ENCODE measurements at regions not wholly inside any gene's neighbourhood (a gene's known extent, or its start where the extent isn't known, plus 50 kb on each side); places are given as distances from the start of the nearest gene placed in this dataset.

GRCh38 chr1:106961646-106962045 lies 94.8 kb upstream of the PRMT6 start:
- ChIA-PET POLR2A (ENCODE audit: low non-redundant PET) (no interaction called here), CTCF (no interaction called here)
- Histone ChIP-seq H3K27ac (ENCODE audit: low read depth, low read length, poor library complexity, severe bottlenecking) (no peak overlapping the region), H3K9me3 (ENCODE audit: low read depth, low read length, poor library complexity, severe bottlenecking) (no peaks in the 10 kb centered on the region), H3K4me1 (ENCODE audit: insufficient read depth, low read length, poor library complexity, severe bottlenecking) (peaks cover 5% of the 10 kb centered on the region), H3K36me3 (ENCODE audit: insufficient read depth, low read length, poor library complexity, severe bottlenecking) (no peaks in the 10 kb centered on the region), H3K27me3 (replicated peaks; ENCODE audit: insufficient read depth, low read depth, low read length, poor library complexity) (no peaks in the 10 kb centered on the region), H3K4me3 (ENCODE audit: low read depth, low read length, poor library complexity, severe bottlenecking) (no peak overlapping the region)
- TF ChIP-seq EZH2 (IDR thresholded peaks at IDR 0.05; ENCODE audit: borderline replicate concordance, low read depth, low read length, poor library complexity, severe bottlenecking) = no peak
- TF ChIP-seq CTCF (conservative IDR thresholded peaks at IDR 0.05; ENCODE audit: low read depth, low read length) = no peak
- intact Hi-C loops (cut with micrococcal nuclease; ENCODE audit: unreplicated experiment) = no loop called here
- DNase-seq (ENCODE audit: low spot score) = no peak
- no TSS peak for BruUV-seq (replicated peaks)

- CTCF ChIA-PET = no interaction called here
- no peak overlapping the region for H3K4me3 ChIP-seq (ENCODE audit: low read depth, low read length, poor library complexity, severe bottlenecking)
- POLR2A ChIA-PET (ENCODE audit: low non-redundant PET) = no interaction called here
- H3K4me1 ChIP-seq (ENCODE audit: insufficient read depth, low read length, poor library complexity, severe bottlenecking) = no peaks in the 10 kb centered on the region
- no peaks in the 10 kb centered on the region for H3K36me3 ChIP-seq (ENCODE audit: insufficient read depth, low read length, poor library complexity, severe bottlenecking)
- intact Hi-C loops (cut with micrococcal nuclease; ENCODE audit: unreplicated experiment) = no loop called here
- no TSS peak for BruUV-seq (replicated peaks)
- H3K27ac ChIP-seq (ENCODE audit: low read depth, low read length, poor library complexity, severe bottlenecking) = no peak overlapping the region
- no peaks in the 10 kb centered on the region for H3K9me3 ChIP-seq (ENCODE audit: low read depth, low read length, poor library complexity, severe bottlenecking)
- H3K27me3 ChIP-seq (replicated peaks; ENCODE audit: insufficient read depth, low read depth, low read length, poor library complexity) = no peaks in the 10 kb centered on the region
- TF ChIP-seq CTCF (conservative IDR thresholded peaks at IDR 0.05; ENCODE audit: low read depth, low read length) (no peak), EZH2 (IDR thresholded peaks at IDR 0.05; ENCODE audit: borderline replicate concordance, low read depth, low read length, poor library complexity, severe bottlenecking) (no peak)
- no peak for DNase-seq (ENCODE audit: low spot score)
Observed at GRCh38 chr1:106962591-106962990, 93.9 kb upstream of the PRMT6 start.

DNA sequence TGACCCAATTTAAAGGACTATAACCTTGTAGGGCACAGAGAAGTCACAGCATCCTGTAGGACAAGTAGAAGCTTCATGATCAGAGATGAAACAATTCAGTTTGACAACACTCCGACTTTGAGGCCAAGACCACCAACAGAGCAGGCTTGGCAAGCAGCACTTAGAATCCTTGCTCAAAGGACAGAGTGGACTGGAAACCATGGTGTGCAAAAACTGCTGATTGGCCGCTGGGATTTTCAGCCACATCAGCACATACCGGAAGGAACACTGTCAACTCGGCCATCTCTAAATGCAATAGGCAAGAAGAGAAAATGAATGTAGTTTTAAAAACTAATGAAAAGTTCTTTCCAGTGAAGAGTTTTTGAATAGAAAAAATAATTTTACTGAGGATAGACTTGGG lies 92.0 kb upstream of the PRMT6 start:
- CTCF ChIA-PET = no interaction called here
- H3K4me3 ChIP-seq (ENCODE audit: low read depth, low read length, poor library complexity, severe bottlenecking) = no peak overlapping the region
- peaks cover 2% of the 10 kb centered on the region for H3K4me1 ChIP-seq (ENCODE audit: insufficient read depth, low read length, poor library complexity, severe bottlenecking)
- H3K27ac ChIP-seq (ENCODE audit: low read depth, low read length, poor library complexity, severe bottlenecking) = no peak overlapping the region
- no peaks in the 10 kb centered on the region for H3K36me3 ChIP-seq (ENCODE audit: insufficient read depth, low read length, poor library complexity, severe bottlenecking)
- DNase-seq (ENCODE audit: low spot score) = no peak
- TF ChIP-seq EZH2 (IDR thresholded peaks at IDR 0.05; ENCODE audit: borderline replicate concordance, low read depth, low read length, poor library complexity, severe bottlenecking) = no peak
- no peak for TF ChIP-seq CTCF (conservative IDR thresholded peaks at IDR 0.05; ENCODE audit: low read depth, low read length)
- POLR2A ChIA-PET (ENCODE audit: low non-redundant PET) = no interaction called here
- BruUV-seq (replicated peaks) = no TSS peak
- intact Hi-C loops (cut with micrococcal nuclease; ENCODE audit: unreplicated experiment) = no loop called here
- H3K9me3 ChIP-seq (ENCODE audit: low read depth, low read length, poor library complexity, severe bottlenecking) = no peaks in the 10 kb centered on the region
- no peaks in the 10 kb centered on the region for H3K27me3 ChIP-seq (replicated peaks; ENCODE audit: insufficient read depth, low read depth, low read length, poor library complexity)

Data from A673 (cell line).